ENCODE measurements at regions not wholly inside any gene's neighbourhood (a gene's known extent, or its start where the extent isn't known, plus 50 kb on each side); places are given as distances from the start of the nearest gene placed in this dataset.

DNA sequence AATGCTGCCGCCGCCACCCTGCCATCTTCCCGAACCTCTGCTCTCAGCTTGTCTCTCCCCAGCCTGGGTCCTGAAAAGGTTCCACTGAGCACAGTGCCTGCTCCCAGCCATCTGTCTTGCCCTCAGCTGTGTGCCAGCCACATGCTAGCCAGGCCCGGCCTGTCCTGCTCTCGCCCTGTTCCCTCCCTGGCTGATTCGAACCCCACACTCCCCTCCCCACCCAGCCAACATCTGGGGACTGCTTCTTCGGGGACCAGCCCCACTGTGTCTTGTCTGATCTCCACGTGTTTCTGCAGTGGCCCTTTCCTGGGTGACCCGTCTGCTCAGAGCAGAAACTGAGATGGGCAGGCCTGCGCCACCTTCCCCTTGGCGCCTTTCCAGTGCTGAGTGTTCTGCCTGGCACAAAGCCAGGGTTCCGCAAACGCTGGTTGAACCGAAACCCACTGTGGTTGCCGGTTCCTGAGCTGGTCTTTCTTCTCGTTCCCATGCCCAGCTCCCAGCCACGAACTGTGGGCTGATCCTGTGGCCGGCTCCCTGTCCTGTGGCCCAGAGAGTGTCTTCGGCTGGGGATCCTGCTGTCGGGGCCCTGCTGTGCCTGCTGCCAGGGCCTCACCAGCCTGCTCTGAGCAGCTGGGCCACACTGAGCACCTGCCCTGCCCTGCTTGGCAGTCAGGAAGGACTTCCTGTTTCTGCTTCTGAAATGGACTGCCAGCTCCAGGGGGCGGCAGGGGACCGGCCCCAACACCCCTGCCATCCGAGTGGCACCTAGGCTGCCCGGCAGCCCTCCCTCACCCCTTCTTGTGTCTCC, 62.7 kb upstream of the KLF13 start:
- no peak for DNase-seq (ENCODE audit: low read depth in 2 of 2)

DNA sequence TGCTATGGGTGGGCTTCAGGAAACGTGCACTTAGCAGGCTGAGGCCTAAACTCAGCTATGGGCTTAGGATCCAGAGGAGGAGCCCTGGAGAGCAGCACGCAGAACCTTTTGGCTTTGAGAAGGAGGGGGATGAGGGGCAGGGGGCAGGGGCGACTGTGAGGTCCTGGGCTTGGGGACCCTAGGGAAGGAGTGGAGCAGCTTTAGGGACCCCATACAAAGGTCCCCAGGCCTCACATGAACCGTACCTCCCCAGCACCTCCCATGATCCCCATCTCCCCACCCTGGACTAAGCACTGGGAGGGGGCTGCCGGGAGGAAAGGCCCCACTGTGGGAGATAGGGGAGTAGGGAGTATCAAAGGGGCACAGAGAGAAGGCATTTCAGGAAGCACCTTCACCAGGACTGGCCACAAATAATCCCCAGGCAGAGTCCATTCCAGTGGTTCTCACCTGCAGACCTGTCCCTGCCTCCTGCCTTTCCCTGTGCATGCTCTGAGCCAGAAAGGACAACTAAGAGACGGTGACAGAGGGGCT, 62.0 kb upstream of the KLF13 start:
- DNase-seq (ENCODE audit: low read depth in 2 of 2), result no peak

DNA sequence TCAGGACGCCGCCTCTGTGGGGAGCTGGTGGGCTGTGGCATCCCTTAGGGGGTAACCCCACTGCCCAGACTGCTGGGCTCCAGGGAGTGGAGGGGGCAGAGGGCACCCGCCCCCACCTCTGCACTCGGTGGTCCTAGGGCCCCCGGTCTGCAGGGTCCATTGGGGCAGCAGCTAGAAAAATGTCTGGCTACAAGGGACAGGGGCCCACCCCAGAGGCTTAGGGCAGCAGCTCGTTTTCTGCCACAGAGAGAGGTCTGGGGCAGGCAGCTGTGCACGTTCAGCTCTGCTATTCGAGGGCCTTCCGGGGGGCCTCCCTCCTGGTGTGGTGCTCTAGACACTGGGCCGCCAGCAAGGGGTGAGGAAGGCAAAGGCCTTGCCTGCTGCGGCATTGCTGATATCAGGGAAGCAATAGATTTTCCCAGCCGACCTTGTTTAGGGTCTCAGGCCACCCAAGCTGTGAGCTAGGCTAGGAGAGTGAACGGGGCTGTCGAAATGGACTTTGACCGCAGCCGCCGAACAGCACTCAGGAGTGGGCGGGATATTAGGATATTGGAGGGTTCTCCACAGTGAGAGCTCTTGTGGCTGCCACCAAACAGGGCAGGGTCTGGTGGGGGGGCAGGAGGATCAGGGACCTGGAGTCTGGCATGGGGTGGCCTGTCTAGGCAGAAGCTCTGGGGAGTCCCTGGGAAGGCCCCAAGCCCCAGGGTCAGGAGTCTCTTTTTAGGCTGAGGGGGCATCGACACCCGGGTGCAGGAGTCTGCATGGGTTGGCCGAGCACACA, 61.4 kb upstream of the KLF13 start:
- no peak for DNase-seq (ENCODE audit: low read depth in 2 of 2)

DNA sequence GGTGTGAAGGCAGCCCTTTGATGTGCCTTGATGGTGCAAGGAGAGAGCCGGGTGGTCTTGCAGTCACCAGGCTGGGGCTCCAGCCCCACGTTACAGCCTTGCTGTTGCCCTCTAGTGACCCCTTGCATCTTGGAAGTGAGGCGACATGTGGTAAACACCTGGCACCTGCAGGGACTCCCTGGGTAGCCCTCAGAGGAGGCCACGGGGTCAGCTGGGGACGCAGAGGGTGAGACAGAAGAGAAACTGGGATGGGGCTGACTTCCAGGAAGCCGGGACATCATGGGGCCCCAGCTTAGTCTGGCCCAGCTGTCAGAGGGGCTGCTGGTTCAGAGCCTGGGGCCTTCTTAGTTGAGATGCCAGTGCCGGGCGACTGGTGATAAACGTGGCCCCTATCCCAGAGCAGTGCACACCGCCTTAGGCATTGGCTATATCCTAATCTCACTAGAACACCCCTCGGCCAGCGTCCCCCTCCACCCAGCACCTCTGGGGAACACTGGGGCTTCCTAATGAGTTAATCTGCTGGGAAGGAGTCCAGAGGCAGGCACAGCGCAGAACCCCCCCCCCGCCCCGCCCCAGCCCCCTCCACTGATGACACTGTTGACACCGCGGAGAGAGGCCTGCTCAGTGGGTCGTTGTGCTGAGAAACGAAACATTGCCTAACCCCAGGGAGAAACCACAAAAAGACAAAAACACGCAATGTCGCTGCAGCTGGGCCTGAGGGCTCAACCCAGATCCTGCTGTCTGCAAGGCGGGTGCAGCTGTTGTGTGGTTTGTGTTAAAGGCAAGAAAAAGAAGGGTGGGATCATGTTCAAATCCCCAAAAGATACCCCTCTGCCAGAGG, 60.5 kb upstream of the KLF13 start:
- DNase-seq (ENCODE audit: low read depth in 2 of 2), result no peak

DNA sequence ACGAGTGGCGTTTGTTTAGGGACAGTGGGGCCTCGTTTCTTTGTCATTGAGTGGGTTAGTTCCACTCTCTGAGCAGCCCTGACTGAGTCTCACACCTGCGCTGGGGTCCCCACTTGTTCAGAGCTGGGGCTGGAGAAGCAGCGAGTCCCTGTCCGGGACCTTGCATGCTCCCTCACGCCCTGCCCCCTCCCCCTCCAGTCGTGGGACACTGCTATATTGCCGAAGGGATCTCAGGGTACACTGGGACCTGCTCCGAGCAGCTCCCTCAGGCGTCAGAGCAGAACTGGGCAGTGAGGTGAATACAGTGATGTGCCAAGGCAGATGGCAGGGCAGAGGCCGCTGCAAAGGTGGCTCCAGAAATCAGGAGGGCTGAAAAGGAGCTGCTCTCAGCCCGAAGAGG, 59.9 kb upstream of the KLF13 start:
- DNase-seq (ENCODE audit: low read depth in 2 of 2), result no peak

DNA sequence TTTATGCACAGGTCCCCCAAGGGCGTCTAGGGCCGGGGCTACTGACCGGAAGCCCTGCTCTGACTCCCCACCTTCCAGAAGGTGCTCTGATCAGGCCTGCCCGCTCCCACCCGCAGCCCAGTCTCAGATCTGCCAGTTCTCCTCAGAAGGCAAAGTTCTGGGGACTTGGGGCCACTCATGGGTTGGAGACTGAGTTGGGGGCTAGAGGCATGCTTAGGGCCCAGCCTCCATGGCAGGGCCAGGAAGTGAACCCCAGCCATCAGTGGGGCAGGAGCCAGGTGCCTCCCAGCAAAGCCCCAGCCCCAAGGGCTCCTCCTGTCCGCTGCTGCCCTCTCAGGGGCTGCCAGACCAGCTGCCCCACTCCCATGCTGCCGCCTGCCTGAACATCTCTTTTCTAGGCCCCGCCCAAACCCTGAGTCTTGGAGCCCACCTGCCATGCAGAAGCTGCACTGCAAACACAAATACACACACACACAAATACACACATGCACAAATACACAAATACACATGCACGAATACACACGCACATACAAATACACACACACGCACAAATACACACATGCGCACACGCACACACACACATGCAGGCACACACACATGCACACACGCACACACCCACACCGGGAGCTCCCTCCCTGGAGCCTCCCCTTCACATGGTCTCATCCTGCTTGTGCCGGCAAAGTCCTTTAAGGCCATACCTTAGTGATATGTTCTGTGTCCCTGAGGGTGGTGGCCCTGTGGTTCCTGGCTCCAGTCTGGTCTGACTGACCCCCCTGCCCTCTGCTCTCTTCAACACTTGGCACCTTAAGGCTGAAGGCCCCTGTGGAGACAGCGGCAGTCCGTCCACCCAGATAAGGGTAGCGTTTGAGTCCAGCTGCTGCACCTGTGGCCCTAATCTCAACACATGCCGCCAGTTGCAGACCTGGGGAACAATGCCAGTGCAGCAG, 59.2 kb upstream of the KLF13 start:
- DNase-seq (ENCODE audit: low read depth in 2 of 2), result no peak

DNA sequence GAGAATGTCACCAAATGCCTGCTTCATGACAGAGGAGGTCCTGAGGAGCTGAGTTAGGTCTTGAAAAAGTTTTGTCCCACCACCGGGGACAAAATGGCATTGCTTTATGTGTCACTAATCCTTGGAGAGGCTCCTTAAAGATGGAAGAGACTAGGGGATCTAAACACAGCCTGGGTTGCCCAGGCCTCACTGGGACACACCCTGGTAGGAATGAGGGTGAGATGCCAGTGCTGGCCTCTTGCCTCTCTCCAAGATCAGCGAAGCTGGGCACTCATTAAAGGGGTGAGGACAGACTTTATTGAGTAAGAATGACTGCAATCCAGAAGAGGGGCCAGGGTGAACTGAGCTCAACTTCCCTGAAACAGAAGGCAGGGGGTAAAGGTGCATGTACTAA, 58.5 kb upstream of the KLF13 start:
- no peak for DNase-seq (ENCODE audit: low read depth in 2 of 2)

DNA sequence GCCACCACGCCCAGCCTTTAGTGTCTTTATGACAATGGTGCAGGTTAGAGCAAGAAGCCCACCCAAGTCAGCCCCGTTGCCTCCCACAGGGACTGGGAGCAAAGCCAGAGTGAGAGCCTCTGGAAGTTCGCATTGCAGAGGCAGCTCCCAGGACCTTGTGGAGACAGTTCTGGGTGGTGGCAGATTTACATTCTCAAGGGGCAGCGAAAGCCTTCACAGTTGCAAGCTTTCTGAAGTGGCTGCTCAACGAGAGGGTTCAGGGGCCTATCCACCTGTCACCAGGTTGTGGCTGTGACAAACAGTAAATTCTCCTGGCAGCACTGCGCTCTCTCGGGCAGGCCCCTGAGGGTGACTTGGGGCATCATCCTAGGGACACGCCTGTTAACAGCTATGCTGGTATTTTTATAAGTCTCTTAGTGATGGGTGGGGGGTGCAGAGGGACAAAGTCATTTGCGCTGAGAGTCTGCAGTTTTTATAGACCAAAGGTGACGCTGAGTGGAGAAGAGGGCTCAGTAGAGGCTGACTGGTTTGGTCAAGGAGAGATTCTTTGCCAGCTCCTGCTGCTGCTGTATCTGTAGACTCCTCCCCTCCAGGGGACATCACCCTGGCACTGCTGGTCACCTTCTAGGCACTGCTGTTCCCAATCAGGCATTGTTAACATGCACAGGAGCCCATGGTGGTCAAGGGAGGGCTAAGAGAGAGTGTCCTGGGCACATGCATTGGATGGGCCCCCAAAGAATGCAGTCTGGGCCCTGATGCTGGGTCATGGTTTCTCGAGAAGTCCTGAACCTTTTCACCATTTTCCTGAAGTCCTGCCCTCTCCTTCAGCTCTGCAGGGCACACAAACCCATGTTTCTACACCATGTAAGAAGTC, 57.5 kb upstream of the KLF13 start:
- no peak for DNase-seq (ENCODE audit: low read depth in 2 of 2)

DNA sequence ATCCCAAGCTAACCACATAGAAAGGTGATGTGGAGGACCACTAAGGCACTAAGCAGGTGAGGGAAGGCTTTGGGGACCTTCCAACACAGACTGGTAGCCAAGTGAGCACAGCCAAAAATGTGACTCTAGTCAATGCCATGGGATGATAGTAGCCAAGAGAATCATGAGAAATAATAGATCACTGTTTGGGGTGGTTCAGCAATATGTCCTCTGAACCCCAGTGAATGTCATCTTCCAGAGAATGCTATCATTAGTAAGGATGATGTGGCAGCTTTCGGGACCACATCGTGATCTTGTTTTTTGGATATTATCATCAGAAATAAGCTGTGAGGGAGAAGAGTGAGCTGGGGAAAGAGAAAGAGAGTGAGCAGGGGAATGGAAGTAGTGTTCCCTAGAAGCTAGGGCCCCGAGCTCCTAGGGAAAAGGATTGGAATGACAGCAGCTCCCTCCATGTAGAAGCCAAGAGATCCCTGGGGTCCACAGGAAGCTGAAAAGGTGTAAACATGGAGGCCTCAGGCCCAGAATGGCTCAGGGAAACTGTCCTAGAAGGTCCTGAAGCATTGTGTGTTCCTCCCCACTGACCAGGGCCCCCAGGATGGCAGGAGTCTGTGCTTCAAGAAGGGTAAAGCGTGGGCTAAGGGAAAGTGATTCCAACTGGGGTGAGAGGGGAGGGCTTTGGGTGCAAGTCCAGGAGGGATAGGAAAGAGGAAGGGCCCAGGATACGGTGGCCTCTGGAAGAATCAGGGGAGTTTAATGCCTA, 56.6 kb upstream of the KLF13 start:
- no peak for DNase-seq (ENCODE audit: low read depth in 2 of 2)

DNA sequence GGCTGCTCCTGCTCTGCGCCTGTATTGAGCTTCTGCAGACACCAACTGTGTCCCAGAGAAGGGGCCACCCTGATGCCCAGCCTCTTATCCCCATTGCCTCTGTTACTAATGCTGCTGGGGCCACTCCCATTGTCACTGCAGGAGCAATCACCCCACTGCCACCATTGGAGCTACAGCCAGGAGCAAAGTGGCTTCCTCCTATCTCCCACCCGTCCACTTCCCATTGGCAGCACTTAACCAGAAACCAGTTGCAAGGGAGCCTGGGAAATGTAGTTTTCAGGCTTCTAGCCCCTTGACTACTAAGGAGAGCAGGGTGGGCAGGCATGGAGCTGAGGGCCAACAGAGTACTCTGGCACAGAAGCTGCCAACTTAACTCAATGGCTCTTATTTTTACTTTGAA, 55.9 kb upstream of the KLF13 start:
- DNase-seq (ENCODE audit: low read depth in 2 of 2), result no peak

DNA sequence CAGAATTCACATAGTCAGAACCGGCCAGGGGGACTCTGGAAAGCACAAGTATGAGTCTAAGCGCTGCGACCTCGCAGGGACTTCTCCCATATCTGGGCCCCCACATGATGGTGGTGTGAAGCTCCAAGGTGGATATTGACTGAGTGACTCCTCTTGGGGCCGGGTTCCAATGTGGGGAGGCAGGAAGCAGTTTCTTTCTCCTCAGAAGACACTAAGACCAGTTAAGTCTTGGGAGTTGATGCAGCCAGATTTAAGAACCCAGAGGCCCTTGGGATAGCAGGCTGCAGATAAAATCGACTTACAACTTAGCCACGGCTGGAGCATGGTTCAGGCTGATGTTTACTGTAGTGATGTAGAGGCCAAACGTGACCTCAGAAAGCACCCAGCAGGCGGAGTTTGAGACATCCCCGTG, 55.4 kb upstream of the KLF13 start:
- DNase-seq (ENCODE audit: low read depth in 2 of 2), result no peak

DNA sequence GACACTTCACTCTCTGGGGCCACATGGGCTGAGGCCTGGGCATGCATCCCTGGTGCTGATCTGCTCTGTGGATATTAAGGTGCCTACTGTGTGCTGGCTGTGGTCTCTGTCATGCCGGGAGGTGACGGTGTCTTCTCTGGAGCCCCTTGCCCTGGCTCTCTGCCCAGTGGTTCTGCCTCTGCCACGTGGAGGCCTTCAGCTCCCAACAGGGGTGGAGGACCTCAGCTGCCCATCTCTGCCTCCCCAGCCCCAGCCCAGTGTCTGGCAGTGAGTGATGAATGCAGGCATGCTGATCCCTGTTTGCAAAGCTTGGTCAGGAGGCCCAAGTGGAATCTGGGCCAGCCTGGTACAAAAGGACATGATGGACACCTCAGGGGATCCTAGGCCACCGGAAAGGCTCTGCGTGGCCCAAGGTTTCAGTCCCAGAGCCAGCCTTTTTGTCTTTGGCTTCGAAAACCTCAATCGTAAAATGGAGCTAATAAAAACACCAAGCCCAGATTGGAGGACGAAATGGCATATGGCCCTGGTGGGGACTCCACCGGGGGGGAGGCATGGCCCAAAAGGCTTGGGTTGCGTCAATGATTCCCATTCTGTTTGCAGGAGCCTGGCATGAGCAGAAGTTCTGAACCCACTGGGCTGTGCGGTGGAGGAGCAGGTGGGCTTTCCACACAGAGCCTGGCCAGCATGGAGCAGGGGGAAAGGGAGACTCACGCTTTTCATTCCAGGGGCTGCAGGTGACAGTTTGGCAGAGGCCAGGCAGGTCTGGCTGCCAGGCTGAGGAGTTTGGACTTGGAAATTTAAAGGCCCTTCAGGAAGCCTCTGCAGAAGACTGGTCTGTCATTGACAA, 54.7 kb upstream of the KLF13 start:
- DNase-seq (ENCODE audit: low read depth in 2 of 2), result no peak

DNA sequence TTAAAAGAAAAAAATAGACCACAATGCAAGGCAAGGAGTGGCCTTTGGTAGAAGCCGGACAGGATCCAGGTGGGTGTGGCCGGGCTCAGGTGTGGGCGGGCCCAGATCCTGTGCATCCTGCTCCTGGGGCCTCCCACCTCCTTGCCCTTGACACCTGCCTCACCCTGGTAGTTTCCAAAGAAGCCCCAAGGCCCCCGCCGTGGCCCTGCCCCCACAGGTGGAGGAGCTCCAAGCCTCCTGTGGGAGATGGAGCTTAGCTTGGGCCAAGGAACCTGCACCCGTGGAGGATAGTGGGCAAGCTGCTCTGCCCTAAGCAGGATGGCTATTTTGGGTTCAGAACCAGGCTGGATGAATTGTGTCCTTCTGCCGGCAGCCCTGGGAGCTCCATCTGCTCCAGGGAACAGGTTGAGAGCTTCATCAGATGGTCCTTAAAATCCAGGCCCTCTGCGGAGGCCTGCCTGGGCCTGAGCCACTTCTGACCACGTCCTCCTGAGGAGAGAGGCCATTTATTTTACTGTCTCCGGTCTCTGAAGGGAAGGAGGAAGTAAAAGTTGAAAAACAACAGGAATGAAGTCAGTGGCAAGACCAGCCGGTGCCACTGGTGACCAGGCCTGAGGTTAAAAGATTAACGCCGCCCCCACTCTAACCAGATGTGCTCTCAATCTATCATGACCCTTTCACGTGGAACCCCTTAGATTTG, 53.9 kb upstream of the KLF13 start:
- DNase-seq (ENCODE audit: low read depth in 2 of 2), result no peak

DNA sequence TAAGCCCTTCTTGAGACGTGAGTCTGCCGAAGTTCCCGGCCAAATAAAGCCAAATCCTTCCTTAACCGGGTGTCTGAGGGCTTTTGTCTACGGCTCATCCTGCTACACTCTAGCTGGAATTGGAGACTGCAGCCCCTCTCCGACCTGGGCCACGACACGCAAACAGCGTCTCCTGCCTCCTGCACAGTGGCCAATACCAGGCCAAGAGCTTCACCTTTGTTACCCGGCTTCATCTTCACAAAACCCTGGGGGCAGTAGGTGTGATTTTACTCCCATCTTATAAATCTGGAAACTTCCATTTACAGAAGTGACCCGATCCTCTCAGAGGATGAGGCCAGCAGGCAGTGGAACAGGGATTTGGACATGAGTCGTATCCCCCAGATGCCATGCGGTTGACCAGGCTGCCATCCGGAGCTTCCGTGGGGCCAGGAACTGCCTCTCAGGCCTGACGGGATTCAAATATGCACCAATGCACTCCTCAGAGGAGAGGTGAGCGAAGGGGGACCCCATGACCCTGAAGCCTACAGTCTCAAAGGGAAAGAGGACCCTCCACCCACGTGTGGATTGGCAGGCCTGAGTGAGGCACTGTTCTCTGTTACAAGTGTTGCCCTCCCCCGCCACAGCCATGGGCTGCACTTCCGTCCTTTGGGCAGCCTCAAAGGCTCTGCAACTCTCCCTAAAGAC, 53.2 kb upstream of the KLF13 start:
- DNase-seq (ENCODE audit: low read depth in 2 of 2), result no peak

DNA sequence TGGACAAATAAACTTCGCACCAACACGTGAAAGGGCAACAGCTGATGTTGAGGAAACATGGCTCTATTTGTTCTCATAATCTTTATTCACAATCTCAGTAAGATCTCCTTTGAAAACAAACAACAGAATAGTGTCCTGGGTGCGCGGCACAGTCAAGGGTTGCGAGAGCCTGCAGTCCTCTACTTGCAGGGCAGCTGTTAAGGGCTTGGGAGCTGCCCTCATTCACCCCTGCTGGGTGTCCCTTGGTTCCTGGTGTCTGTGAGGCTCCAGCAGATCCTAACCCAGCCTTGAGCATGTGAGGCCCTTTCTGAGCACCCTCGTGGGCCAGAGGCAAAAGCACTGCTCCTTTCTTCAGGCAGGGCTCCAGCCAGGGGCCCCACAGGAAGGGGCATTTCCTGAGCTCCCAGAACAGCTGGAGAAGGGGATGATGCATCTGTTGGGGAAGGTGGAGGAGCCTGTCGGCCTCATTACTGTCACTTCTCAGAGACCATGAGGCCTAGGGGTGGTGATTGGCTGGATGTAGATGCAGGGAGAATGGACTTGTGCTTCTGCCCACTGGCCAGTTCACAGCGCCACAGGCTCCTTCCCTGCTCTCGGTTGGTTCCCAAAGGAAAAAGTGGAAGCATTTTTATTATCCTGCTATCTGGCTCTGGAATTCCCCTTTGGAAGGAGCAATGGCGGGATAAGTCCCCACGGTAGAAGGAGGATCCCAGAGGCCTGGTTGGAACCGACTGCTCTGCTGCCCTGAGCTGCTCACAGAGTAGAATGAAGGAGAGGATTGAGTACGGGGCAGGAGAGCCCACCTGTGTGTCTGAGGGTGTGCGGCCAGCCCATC, 51.9 kb upstream of the KLF13 start:
- no peak for DNase-seq (ENCODE audit: low read depth in 2 of 2)

Data from fibroblast of skin of left biceps (primary cell).